GM21390 (cell line): ENCODE measurements at regions not wholly inside any gene's neighbourhood (a gene's known extent, or its start where the extent isn't known, plus 50 kb on each side); places are given as distances from the start of the nearest gene placed in this dataset.
"Not testable (repeated sequence)": the region's sequence is repeated elsewhere in the genome, so short reads cannot be mapped to it uniquely, and the experiment has no call there.

Experiments used
- ATAC-seq: cut with Tn5 transposase; IDR thresholded peaks from one replicate; pipeline ENCODE4 v1.9.1; 2021; ENCODE audit not compliant: unreplicated experiment

GRCh38 chr7:66502230-66503035 is 126.2 kb upstream of the KCTD7 start:
- ATAC-seq: no peak

GRCh38 chr7:66503036-66503370 is 125.7 kb upstream of the KCTD7 start:
- ATAC-seq: no peak

GRCh38 chr7:66503551-66504031 is 125.1 kb upstream of the KCTD7 start:
- no peak for ATAC-seq

- no peak for ATAC-seq
Measured at GRCh38 chr7:66504131-66504530, 124.5 kb upstream of the KCTD7 start.

- ATAC-seq: no peak
Measured at GRCh38 chr7:66505009-66505408, 123.7 kb upstream of the KCTD7 start.

- no peak for ATAC-seq
Measured at GRCh38 chr7:66505531-66506451, 122.9 kb upstream of the KCTD7 start.

- not testable (repeated sequence) for ATAC-seq
Measured at GRCh38 chr7:66506703-66507102, 122.0 kb upstream of the KCTD7 start.

- no peak for ATAC-seq
Measured at GRCh38 chr7:66507764-66508296, 120.9 kb upstream of the KCTD7 start.

GRCh38 chr7:66508431-66508830 is 120.2 kb upstream of the KCTD7 start:
- ATAC-seq: no peak

- ATAC-seq: no peak
Measured at GRCh38 chr7:66514050-66514449, 114.6 kb upstream of the KCTD7 start.

- no peak for ATAC-seq
Measured at GRCh38 chr7:66517212-66517909, 111.3 kb upstream of the KCTD7 start.

GRCh38 chr7:66518151-66518691 is 110.5 kb upstream of the KCTD7 start:
- ATAC-seq: no peak

- no peak for ATAC-seq
Measured at GRCh38 chr7:66521675-66522074, 107.0 kb upstream of the KCTD7 start.

- ATAC-seq: no peak
Measured at GRCh38 chr7:66522518-66522917, 106.2 kb upstream of the KCTD7 start.

- no peak for ATAC-seq
Measured at GRCh38 chr7:66523409-66523808, 105.3 kb upstream of the KCTD7 start.

GRCh38 chr7:66524738-66525137 is 103.9 kb upstream of the KCTD7 start:
- no peak for ATAC-seq

- not testable (repeated sequence) for ATAC-seq
Measured at GRCh38 chr7:66526782-66527181, 101.9 kb upstream of the KCTD7 start.

- ATAC-seq: no peak
Measured at GRCh38 chr7:66528652-66529051, 100.0 kb upstream of the KCTD7 start.

GRCh38 chr7:66529883-66530610 is 98.6 kb upstream of the KCTD7 start:
- ATAC-seq: no peak
